PFSK-1 (cell line): ENCODE measurements at regions not wholly inside any gene's neighbourhood (a gene's known extent, or its start where the extent isn't known, plus 50 kb on each side); places are given as distances from the start of the nearest gene placed in this dataset.

Experiments used
- FOXP2 ChIP-seq: optimal IDR thresholded peaks from 2 replicates; pipeline ENCODE3; 2011; ENCODE audit warnings: borderline replicate concordance, control low read depth, inconsistent platforms; ENCODE audit not compliant: insufficient read depth; ENCODE audit errors: extremely low read length, extremely low read depth
- POLR2AphosphoS5 ChIP-seq: IDR thresholded peaks from 2 replicates; pipeline ENCODE4 v1.6.1; 2012; ENCODE audit warnings: low read depth, mild to moderate bottlenecking, control low read depth, low read length, moderate library complexity
- SIN3A ChIP-seq: IDR thresholded peaks from 2 replicates; pipeline ENCODE4 v1.6.1; 2012; ENCODE audit warnings: mild to moderate bottlenecking, low read length, moderate library complexity, borderline replicate concordance; ENCODE audit not compliant: insufficient read depth
- TAF1 ChIP-seq: IDR thresholded peaks from 2 replicates; pipeline ENCODE4 v1.6.1; 2012; ENCODE audit warnings: low read length, control low read depth, borderline replicate concordance; ENCODE audit not compliant: insufficient read depth
- TF ChIP-seq, protein P1 (sequence below), 2 experiments: IDR thresholded peaks; 2 replicates each; pipeline versions ENCODE4 v1.6.1 to v1.8.0; 2011 to 2012; ENCODE audit warnings: low read depth in 2 of 2, low read length in 2 of 2, control low read depth in 1 of 2, inconsistent platforms in 1 of 2, mild to moderate bottlenecking in 1 of 2, moderate library complexity in 1 of 2; ENCODE audit not compliant: insufficient read depth in 1 of 2

DNA sequence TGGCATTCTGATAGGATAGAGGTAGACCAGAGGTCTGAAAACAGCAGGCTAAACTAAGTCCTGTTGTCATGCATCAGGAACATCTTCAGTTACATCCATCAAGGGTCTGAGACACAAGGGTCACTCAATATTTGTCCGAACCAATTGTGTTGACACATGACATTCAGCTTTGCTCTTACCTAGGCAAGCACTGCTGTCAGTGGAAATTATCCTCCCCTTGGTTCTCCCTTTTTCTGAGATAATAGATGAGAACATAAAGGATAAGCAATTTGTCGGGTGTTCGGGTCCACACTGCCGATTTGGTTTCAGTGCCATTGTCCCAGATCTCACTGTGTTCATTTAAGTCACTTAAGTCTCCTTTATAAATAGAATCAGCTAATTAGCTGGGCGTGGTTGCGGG, 148.3 kb upstream of the MSX2 start:
- TF ChIP-seq POLR2AphosphoS5 (no peak), SIN3A (no peak), TAF1 (no peak), FOXP2 (no peak)
- TF ChIP-seq, protein P1, sequence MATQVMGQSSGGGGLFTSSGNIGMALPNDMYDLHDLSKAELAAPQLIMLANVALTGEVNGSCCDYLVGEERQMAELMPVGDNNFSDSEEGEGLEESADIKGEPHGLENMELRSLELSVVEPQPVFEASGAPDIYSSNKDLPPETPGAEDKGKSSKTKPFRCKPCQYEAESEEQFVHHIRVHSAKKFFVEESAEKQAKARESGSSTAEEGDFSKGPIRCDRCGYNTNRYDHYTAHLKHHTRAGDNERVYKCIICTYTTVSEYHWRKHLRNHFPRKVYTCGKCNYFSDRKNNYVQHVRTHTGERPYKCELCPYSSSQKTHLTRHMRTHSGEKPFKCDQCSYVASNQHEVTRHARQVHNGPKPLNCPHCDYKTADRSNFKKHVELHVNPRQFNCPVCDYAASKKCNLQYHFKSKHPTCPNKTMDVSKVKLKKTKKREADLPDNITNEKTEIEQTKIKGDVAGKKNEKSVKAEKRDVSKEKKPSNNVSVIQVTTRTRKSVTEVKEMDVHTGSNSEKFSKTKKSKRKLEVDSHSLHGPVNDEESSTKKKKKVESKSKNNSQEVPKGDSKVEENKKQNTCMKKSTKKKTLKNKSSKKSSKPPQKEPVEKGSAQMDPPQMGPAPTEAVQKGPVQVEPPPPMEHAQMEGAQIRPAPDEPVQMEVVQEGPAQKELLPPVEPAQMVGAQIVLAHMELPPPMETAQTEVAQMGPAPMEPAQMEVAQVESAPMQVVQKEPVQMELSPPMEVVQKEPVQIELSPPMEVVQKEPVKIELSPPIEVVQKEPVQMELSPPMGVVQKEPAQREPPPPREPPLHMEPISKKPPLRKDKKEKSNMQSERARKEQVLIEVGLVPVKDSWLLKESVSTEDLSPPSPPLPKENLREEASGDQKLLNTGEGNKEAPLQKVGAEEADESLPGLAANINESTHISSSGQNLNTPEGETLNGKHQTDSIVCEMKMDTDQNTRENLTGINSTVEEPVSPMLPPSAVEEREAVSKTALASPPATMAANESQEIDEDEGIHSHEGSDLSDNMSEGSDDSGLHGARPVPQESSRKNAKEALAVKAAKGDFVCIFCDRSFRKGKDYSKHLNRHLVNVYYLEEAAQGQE (IDR thresholded peaks at IDR 0.05; ENCODE audit: insufficient read depth in 1 of 2, low read depth in 2 of 2, low read length in 2 of 2), result no peak

DNA sequence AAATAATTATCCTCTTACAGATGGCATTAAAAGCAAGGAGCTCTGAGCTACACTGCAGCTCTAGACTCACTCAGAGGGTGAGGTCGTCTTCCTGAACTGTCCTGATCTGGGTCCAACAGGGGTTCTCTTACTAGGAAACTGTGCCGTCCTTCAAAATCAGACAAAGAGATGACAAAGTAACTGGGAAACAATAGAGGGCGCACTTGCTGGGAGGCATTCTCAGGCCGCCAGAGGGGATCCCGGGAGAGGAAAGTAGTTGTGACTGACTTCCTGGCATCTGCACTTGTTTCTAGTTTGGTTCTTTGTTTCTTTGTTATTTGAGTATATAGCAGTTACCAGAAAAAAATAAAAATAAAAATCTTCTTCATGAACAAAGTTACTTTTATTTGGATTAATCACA, 142.9 kb upstream of the MSX2 start:
- no peak for TF ChIP-seq SIN3A
- no peak for TF ChIP-seq FOXP2
- TF ChIP-seq POLR2AphosphoS5, result no peak
- TF ChIP-seq TAF1, result no peak
- TF ChIP-seq, protein P1 (IDR thresholded peaks at IDR 0.05; ENCODE audit: insufficient read depth in 1 of 2, low read depth in 2 of 2, low read length in 2 of 2), result no peak

DNA sequence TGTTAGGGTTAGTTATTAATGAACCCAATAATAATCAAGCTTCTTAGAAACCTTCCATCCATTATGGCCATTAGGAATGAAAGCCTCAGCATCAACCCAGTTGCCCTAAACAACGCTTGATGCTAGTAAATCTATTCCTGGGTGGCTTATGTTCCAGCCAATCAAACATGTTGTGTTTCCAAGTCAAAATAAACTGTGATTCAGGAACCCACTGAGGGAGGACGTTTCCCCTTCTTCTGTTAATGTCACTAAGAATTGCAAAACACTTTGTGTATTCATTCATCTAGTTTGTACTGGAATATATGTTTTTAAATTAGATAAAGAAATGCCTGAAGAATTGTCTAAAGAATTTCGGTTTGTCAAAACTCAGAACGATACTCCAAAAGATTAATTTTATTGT, 142.5 kb upstream of the MSX2 start:
- TF ChIP-seq SIN3A, result no peak
- no peak for TF ChIP-seq TAF1
- no peak for TF ChIP-seq POLR2AphosphoS5
- TF ChIP-seq FOXP2, result no peak
- TF ChIP-seq, protein P1 (IDR thresholded peaks at IDR 0.05; ENCODE audit: insufficient read depth in 1 of 2, low read depth in 2 of 2, low read length in 2 of 2), result no peak

DNA sequence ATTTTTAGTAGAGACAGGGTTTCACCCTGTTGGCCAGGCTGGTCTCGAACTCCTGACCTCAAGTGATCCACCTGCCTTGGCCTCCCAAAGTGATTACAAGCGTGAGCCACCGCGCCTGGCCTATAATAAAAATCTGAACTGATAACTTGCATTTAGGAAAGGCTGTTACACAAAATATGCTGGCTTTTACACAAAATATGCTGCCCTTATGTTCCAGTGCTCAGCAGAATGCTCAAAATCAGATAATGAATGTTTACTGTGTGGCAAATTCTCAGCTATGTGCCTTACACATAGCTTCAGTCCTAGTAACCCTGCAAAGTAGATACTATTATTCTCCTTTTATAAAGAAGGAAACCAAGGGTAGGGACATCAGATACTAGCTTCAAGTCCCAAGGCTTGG, 141.3 kb upstream of the MSX2 start:
- TF ChIP-seq FOXP2 (no peak), SIN3A (no peak), TAF1 (no peak), POLR2AphosphoS5 (no peak)
- TF ChIP-seq, protein P1 (IDR thresholded peaks at IDR 0.05; ENCODE audit: insufficient read depth in 1 of 2, low read depth in 2 of 2, low read length in 2 of 2), result no peak

DNA sequence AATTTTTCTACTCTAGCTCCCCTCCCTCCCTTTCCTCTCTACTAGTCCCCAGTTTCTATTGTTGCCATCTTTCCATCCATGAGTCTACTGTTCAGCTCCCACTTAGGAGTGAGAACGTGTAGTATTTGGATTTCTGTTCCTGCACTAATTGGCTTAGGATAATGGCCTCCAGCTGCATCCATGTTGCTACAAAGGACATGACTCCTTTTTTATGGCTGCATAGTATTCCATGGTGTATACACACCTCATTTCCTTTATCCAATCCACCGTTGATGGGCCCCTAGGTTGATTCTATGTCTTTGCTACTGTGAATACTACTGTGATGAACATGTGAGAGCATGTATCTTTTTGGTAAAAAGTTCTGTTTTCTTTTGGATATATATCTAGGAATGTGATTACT, 138.9 kb upstream of the MSX2 start:
- no peak for TF ChIP-seq FOXP2
- TF ChIP-seq, protein P1 (IDR thresholded peaks at IDR 0.05; ENCODE audit: insufficient read depth in 1 of 2, low read depth in 2 of 2, low read length in 2 of 2), result no peak
- no peak for TF ChIP-seq POLR2AphosphoS5
- no peak for TF ChIP-seq TAF1
- no peak for TF ChIP-seq SIN3A
